Glutamatergic neuron (in vitro differentiated cells): ENCODE measurements at regions not wholly inside any gene's neighbourhood (a gene's known extent, or its start where the extent isn't known, plus 50 kb on each side); places are given as distances from the start of the nearest gene placed in this dataset.

Experiments used
- DNase-seq: peaks from one replicate; pipeline ENCODE4 v3.0.0; 2022
- H3K27ac Mint-ChIP-seq: one replicate; pipeline ENCODE4 v1.8.0; 2020; ENCODE audit warnings: mild to moderate bottlenecking, mixed read lengths, inconsistent platforms; ENCODE audit not compliant: unreplicated experiment
- H3K27me3 Mint-ChIP-seq: one replicate; pipeline ENCODE4 v1.8.0; 2020; ENCODE audit warnings: mild to moderate bottlenecking, moderate library complexity, mixed read lengths, inconsistent platforms; ENCODE audit not compliant: unreplicated experiment
- H3K36me3 Mint-ChIP-seq: one replicate; pipeline ENCODE4 v1.8.0; 2020; ENCODE audit warnings: mild to moderate bottlenecking, mixed read lengths, inconsistent platforms; ENCODE audit not compliant: unreplicated experiment
- H3K4me1 Mint-ChIP-seq: one replicate; pipeline ENCODE4 v1.8.0; 2020; ENCODE audit warnings: mild to moderate bottlenecking, low read depth, mixed read lengths, inconsistent platforms; ENCODE audit not compliant: unreplicated experiment
- H3K4me3 Mint-ChIP-seq: one replicate; pipeline ENCODE4 v1.8.0; 2020; ENCODE audit warnings: mild to moderate bottlenecking, mixed read lengths, inconsistent platforms; ENCODE audit not compliant: unreplicated experiment
- H3K9me3 Mint-ChIP-seq: one replicate; pipeline ENCODE4 v1.8.0; 2020; ENCODE audit warnings: mild to moderate bottlenecking, moderate library complexity, mixed read lengths, inconsistent platforms; ENCODE audit not compliant: unreplicated experiment
- CTCF ChIP-seq: fragments of 200-600 bp; sonication (generic); IDR thresholded peaks from one replicate; pipeline ENCODE4 v1.5.0; 2021; ENCODE audit not compliant: partially characterized antibody, unreplicated experiment

DNA sequence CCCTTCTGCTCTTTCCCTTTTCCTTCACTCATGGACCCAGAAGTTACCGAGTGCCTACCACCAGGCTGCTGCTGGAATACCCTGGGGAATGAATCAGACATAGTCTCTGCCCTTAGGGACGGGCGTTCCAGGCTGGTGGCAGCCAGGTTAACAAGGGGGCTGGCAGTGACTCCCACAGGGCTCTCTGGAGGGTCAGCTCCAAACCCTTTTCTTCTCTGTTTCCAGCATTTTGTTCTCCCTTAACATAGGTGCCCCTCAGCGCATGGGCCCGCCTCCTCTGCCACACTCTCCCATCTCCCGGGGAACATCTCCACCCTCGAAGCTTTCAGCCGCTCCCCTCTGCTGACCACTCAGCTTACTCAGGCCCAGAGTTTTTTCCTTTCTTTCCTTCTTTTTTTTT is 62.9 kb upstream of the LRP8 start:
- no peak for TF ChIP-seq CTCF
- H3K9me3 Mint-ChIP-seq = peaks cover 2% of the 10 kb centered on the region
- peaks cover 4% of the 10 kb centered on the region for H3K36me3 Mint-ChIP-seq
- DNase-seq = no peak
- no peak overlapping the region for H3K4me3 Mint-ChIP-seq
- no peak overlapping the region for H3K27ac Mint-ChIP-seq
- peaks cover 6% of the 10 kb centered on the region for H3K4me1 Mint-ChIP-seq
- peaks cover 6% of the 10 kb centered on the region for H3K27me3 Mint-ChIP-seq

- DNase-seq = no peak
- Mint-ChIP-seq H3K4me3 (no peak overlapping the region), H3K36me3 (peaks cover 4% of the 10 kb centered on the region), H3K4me1 (peaks cover 9% of the 10 kb centered on the region), H3K27me3 (peaks cover 4% of the 10 kb centered on the region), H3K27ac (no peak overlapping the region), H3K9me3 (peaks cover 2% of the 10 kb centered on the region)
- TF ChIP-seq CTCF = no peak
Observed at GRCh38 chr1:53391296-53391695, 63.4 kb upstream of the LRP8 start.

GRCh38 chr1:53391982-53392381 is 64.1 kb upstream of the LRP8 start:
- H3K9me3 Mint-ChIP-seq = peaks cover 2% of the 10 kb centered on the region
- H3K4me3 Mint-ChIP-seq = no peak overlapping the region
- no peak for TF ChIP-seq CTCF

DNA sequence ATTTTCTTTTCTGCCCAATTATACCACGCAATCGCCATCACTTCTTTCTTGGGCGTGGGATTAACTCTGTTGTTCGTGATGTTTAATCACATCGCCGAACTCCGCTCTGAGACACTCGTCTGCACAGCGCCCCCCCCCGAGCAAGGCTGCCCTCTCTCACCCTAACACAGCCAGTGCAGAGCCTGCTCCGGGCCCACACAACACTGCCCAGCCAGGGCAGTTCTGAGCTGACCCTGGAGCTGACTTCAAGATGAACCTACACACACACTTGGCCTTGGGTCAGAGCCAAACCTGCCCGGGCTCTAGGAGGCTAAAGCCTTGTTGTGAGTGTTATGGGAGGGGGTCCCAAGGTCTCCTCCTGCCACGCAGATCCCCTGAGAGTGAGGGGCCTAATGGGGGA is 64.6 kb upstream of the LRP8 start:
- Mint-ChIP-seq H3K27me3 (peaks cover 4% of the 10 kb centered on the region), H3K27ac (no peak overlapping the region), H3K4me1 (peaks cover 9% of the 10 kb centered on the region), H3K9me3 (peaks cover 2% of the 10 kb centered on the region), H3K4me3 (no peak overlapping the region), H3K36me3 (peaks cover 4% of the 10 kb centered on the region)
- DNase-seq = no peak
- TF ChIP-seq CTCF = no peak

More at GRCh38 chr1:53391982-53392381, 64.1 kb upstream of the LRP8 start:
- H3K27ac Mint-ChIP-seq = no peak overlapping the region
- peaks cover 9% of the 10 kb centered on the region for H3K4me1 Mint-ChIP-seq
- peaks cover 4% of the 10 kb centered on the region for H3K27me3 Mint-ChIP-seq
- peaks cover 4% of the 10 kb centered on the region for H3K36me3 Mint-ChIP-seq
- no peak for DNase-seq

GRCh38 chr1:53393325-53393792 is 65.5 kb upstream of the LRP8 start:
- Mint-ChIP-seq H3K36me3 (no peaks in the 10 kb centered on the region), H3K4me1 (peaks cover 16% of the 10 kb centered on the region), H3K9me3 (peaks cover 2% of the 10 kb centered on the region), H3K27ac (no peak overlapping the region), H3K27me3 (peaks cover 6% of the 10 kb centered on the region), H3K4me3 (no peak overlapping the region)
- peak; percentile 100 for TF ChIP-seq CTCF
- peak; percentile 91 for DNase-seq
